ENCODE measurements at regions not wholly inside any gene's neighbourhood (a gene's known extent, or its start where the extent isn't known, plus 50 kb on each side); places are given as distances from the start of the nearest gene placed in this dataset.

DNA sequence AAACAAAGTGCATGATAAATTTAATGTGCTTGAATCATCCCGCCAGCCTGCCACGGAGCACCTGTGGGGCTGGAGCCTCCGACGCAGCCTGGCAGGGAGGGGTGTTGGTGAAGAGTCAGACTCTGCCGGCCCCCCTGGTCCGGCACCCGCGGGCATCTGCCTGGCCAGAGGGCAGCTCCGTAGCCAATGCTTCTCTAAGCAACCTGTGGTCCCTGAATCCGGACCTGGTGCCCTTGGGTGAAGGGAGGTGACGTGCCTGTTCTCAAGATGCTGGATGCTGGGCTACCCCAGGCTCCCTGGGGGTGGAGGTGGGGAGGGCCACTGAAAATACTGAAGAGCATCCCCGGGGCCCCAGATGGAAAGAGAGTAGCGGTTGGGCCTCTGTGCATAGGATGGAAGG lies 158.6 kb upstream of the C14orf180 start:
- Mint-ChIP-seq H3K9me3 (no peaks in the 10 kb centered on the region), H3K4me1 (no peaks in the 10 kb centered on the region), H3K4me3 (no peak overlapping the region), H3K27ac (no peak overlapping the region), H3K27me3 (ENCODE audit: low read depth in 3 of 3) (peaks cover 3 to 6% (median 5%) of the 10 kb centered on the region in 3 donors), H3K36me3 (no peaks in the 10 kb centered on the region)
- Histone ChIP-seq H3K27ac (ENCODE audit: low read depth in 1 of 2, low read length in 2 of 2) (no peak overlapping the region), H3K4me2 (replicated peaks; ENCODE audit: extremely low read depth, low read length, poor library complexity, severe bottlenecking) (no peak overlapping the region), H3K9me3 (replicated peaks in 1 of 2; ENCODE audit: control insufficient read depth in 1 of 2, insufficient read depth in 1 of 2, low read length in 2 of 2) (no peaks in the 10 kb centered on the region), H4K20me1 (ENCODE audit: insufficient read depth, low read length) (no peaks in the 10 kb centered on the region), H3K79me2 (ENCODE audit: insufficient read depth, low read length) (no peaks in the 10 kb centered on the region), H3K4me1 (ENCODE audit: control insufficient read depth in 1 of 2, insufficient read depth in 2 of 2, low read length in 2 of 2) (no peaks in the 10 kb centered on the region), H3K27me3 (ENCODE audit: control insufficient read depth in 2 of 2, insufficient read depth in 2 of 2, low read length in 2 of 2) (no peaks in the 10 kb centered on the region), H3K9ac (ENCODE audit: insufficient read depth, low read length, poor library complexity, severe bottlenecking) (no peak overlapping the region), H2AFZ (ENCODE audit: insufficient read depth, low read depth, low read length, poor library complexity, severe bottlenecking) (no peak overlapping the region), H3K4me3 (replicated peaks in 1 of 3; ENCODE audit: low read depth in 2 of 3, low read length in 3 of 3) (no peak overlapping the region), H3K36me3 (replicated peaks in 1 of 2; ENCODE audit: control insufficient read depth in 1 of 2, insufficient read depth in 2 of 2, low read length in 2 of 2) (no peaks in the 10 kb centered on the region)
- WGBS (ENCODE audit: insufficient coverage): 95% methylated on average over 6 of the region's 13 CpGs
- no peak for DNase-seq
- intact Hi-C loops (cut with micrococcal nuclease): no loop called here
- no peak for TF ChIP-seq CTCF (IDR thresholded peaks at IDR 0.05)

GRCh38 chr14:104421401-104421821 lies 158.2 kb upstream of the C14orf180 start:
- Mint-ChIP-seq H3K9me3 (no peaks in the 10 kb centered on the region), H3K4me1 (no peaks in the 10 kb centered on the region), H3K27me3 (ENCODE audit: low read depth in 3 of 3) (peaks cover 3 to 7% (median 6%) of the 10 kb centered on the region in 3 donors), H3K4me3 (no peak overlapping the region), H3K27ac (no peak overlapping the region), H3K36me3 (no peaks in the 10 kb centered on the region)
- intact Hi-C loops (cut with micrococcal nuclease): no loop called here
- H2AFZ ChIP-seq (ENCODE audit: insufficient read depth, low read depth, low read length, poor library complexity, severe bottlenecking): no peak overlapping the region
- H3K9me3 ChIP-seq (replicated peaks in 1 of 2; ENCODE audit: control insufficient read depth in 1 of 2, insufficient read depth in 1 of 2, low read length in 2 of 2): no peaks in the 10 kb centered on the region
- 100% methylated on average over 4 of the region's 4 CpGs for WGBS (ENCODE audit: insufficient coverage)
- no peak overlapping the region for H3K4me2 ChIP-seq (replicated peaks; ENCODE audit: extremely low read depth, low read length, poor library complexity, severe bottlenecking)
- no peak for TF ChIP-seq CTCF (IDR thresholded peaks at IDR 0.05)
- no peak for DNase-seq
- H3K27ac ChIP-seq (ENCODE audit: low read depth in 1 of 2, low read length in 2 of 2): no peak overlapping the region
- H3K4me1 ChIP-seq (ENCODE audit: control insufficient read depth in 1 of 2, insufficient read depth in 2 of 2, low read length in 2 of 2): no peaks in the 10 kb centered on the region
- H3K9ac ChIP-seq (ENCODE audit: insufficient read depth, low read length, poor library complexity, severe bottlenecking): no peak overlapping the region
- H3K79me2 ChIP-seq (ENCODE audit: insufficient read depth, low read length): no peaks in the 10 kb centered on the region
- no peaks in the 10 kb centered on the region for H3K27me3 ChIP-seq (ENCODE audit: control insufficient read depth in 2 of 2, insufficient read depth in 2 of 2, low read length in 2 of 2)
- no peaks in the 10 kb centered on the region for H4K20me1 ChIP-seq (ENCODE audit: insufficient read depth, low read length)
- H3K36me3 ChIP-seq (replicated peaks in 1 of 2; ENCODE audit: control insufficient read depth in 1 of 2, insufficient read depth in 2 of 2, low read length in 2 of 2): no peaks in the 10 kb centered on the region
- no peak overlapping the region for H3K4me3 ChIP-seq (replicated peaks in 1 of 3; ENCODE audit: low read depth in 2 of 3, low read length in 3 of 3)

All from CD14-positive monocyte (primary cell).